Endothelial cell of umbilical vein (primary cell): ENCODE measurements at regions not wholly inside any gene's neighbourhood (a gene's known extent, or its start where the extent isn't known, plus 50 kb on each side); places are given as distances from the start of the nearest gene placed in this dataset.

Experiments used
- BruUV-seq: library from RNA; stranded (reverse); fragments of 400-500 nt; replicated peaks from 2 replicates; lab custom pipeline; 2021; lab: Mats Ljungman, UMichigan
- CTCF ChIA-PET: fragments of 300-600, 350-600 bp; sonication (Branson Sonifier 250); formaldehyde crosslinking; loops from one replicate; lab custom pipeline; 2021; ENCODE audit warnings: antibody characterized with exemption, inconsistent platforms; lab: Charles Lee
- POLR2A ChIA-PET: fragments of 300-600, 350-600 bp; sonication (Branson Sonifier 250); formaldehyde crosslinking; loops from one replicate; lab custom pipeline; 2021; ENCODE audit warnings: antibody characterized with exemption, inconsistent platforms; lab: Charles Lee
- DNase-seq: peaks from one replicate; pipeline ENCODE4 v3.0.0-alpha.2; 2011; ENCODE audit warnings: low read depth, low spot score
- FAIRE-seq: peaks from 2 replicates; lab custom pipeline; 2011; peaks lifted over from hg19 to GRCh38; lab: Jason Lieb, UNC
- H2AFZ ChIP-seq: 2 replicates; pipeline ENCODE4 v1.6.0; 2012; ENCODE audit warnings: low read depth, low read length, control low read depth, inconsistent platforms
- H3K27ac ChIP-seq: 2 replicates; pipeline ENCODE4 v1.5.1; 2011; ENCODE audit warnings: low read depth, mild to moderate bottlenecking, control low read depth, low read length, moderate library complexity; ENCODE audit not compliant: insufficient read depth
- H3K27me3 ChIP-seq, 2 experiments: 2 replicates each; pipeline versions ENCODE4 v1.6.0 to v1.6.1; 2011; ENCODE audit warnings: low read length in 2 of 2, mixed read lengths in 1 of 2; ENCODE audit not compliant: control insufficient read depth in 2 of 2, insufficient read depth in 2 of 2
- H3K36me3 ChIP-seq, 2 experiments: 2 replicates in 1 of 2; 3 replicates in 1 of 2; pipeline ENCODE4 v1.5.1; 2011; ENCODE audit warnings: low read length in 2 of 2, mild to moderate bottlenecking in 1 of 2, moderate library complexity in 1 of 2; ENCODE audit not compliant: control insufficient read depth in 2 of 2, insufficient read depth in 2 of 2; ENCODE audit errors: extremely low read depth in 1 of 2
- H3K4me1 ChIP-seq: 3 replicates; pipeline ENCODE4 v1.5.1; 2011; ENCODE audit warnings: mild to moderate bottlenecking, low read length; ENCODE audit not compliant: control insufficient read depth, insufficient read depth; ENCODE audit errors: extremely low read depth
- H3K4me2 ChIP-seq: 2 replicates; pipeline ENCODE4 v1.6.1; 2011; ENCODE audit warnings: low read length, control low read depth, mixed read lengths; ENCODE audit not compliant: insufficient read depth
- H3K4me3 ChIP-seq, 3 experiments: fragments of 200-600 bp in 1 of 3; sonication (generic), shearing (Covaris generic) in 1 of 3; replicated peaks in 1 of 3; 2 replicates each; pipeline ENCODE4 v1.5.1; 2011 to 2016; ENCODE audit warnings: control low read depth in 3 of 3, low read length in 3 of 3, mild to moderate bottlenecking in 2 of 3, inconsistent platforms in 1 of 3, low read depth in 1 of 3, moderate library complexity in 1 of 3; ENCODE audit not compliant: insufficient read depth in 1 of 3
- H3K79me2 ChIP-seq: 2 replicates; pipeline ENCODE4 v1.6.0; 2012; ENCODE audit warnings: low read length, inconsistent platforms; ENCODE audit not compliant: control insufficient read depth, insufficient read depth
- H3K9ac ChIP-seq: replicated peaks from 2 replicates; pipeline ENCODE3; 2011; ENCODE audit warnings: low read length, control low read depth; ENCODE audit not compliant: insufficient read depth; ENCODE audit errors: extremely low read depth
- H3K9me1 ChIP-seq: replicated peaks from 3 replicates; pipeline ENCODE4 v1.6.0; 2011; ENCODE audit warnings: mild to moderate bottlenecking, low read length; ENCODE audit not compliant: control insufficient read depth, insufficient read depth; ENCODE audit errors: extremely low read depth
- H3K9me3 ChIP-seq: replicated peaks from 2 replicates; pipeline ENCODE4 v1.5.1; 2012; ENCODE audit warnings: low read length, inconsistent platforms; ENCODE audit not compliant: control insufficient read depth, insufficient read depth
- H4K20me1 ChIP-seq: replicated peaks from 2 replicates; pipeline ENCODE3; 2011; ENCODE audit warnings: mild to moderate bottlenecking, low read length; ENCODE audit not compliant: control insufficient read depth, insufficient read depth; ENCODE audit errors: extremely low read depth
- GATA2 ChIP-seq: IDR thresholded peaks from 2 replicates; pipeline ENCODE4 v1.7.0; 2011; ENCODE audit warnings: low read depth, mild to moderate bottlenecking, moderate library complexity, mixed read lengths, low read length; ENCODE audit not compliant: insufficient read length, insufficient read depth
- JUN ChIP-seq: IDR thresholded peaks from 2 replicates; pipeline ENCODE4 v1.6.1; 2011; ENCODE audit warnings: borderline replicate concordance, low read depth; ENCODE audit not compliant: insufficient read length, insufficient read depth
- dilution Hi-C: fragments of 300-500 bp; cut with MboI; formaldehyde crosslinking; loops from one replicate; pipeline ENCODE4 v1.15.0; 2019; ENCODE audit warnings: low sequenced_read_pairs; ENCODE audit not compliant: extremely low pct_ligation_motif_present
- intact Hi-C: fragments of 100-400 bp; cut with micrococcal nuclease; formaldehyde crosslinking; loops from one replicate; pipeline ENCODE4 v1.10.0; 2022
- TF ChIP-seq, protein P1 (sequence below), 2 donors: IDR thresholded peaks; 1 replicate in 1 of 2; 2 replicates in 1 of 2; pipeline ENCODE4 v1.5.1; 2011; ENCODE audit warnings: low read length in 2 of 2, mild to moderate bottlenecking in 2 of 2, moderate library complexity in 2 of 2, control low read depth in 1 of 2, inconsistent platforms in 1 of 2, low read depth in 1 of 2; ENCODE audit not compliant: insufficient read depth in 1 of 2; ENCODE audit errors: extremely low read depth in 1 of 2
- TF ChIP-seq, protein P2 (sequence below): IDR thresholded peaks from 2 replicates; pipeline ENCODE4 v1.6.1; 2011; ENCODE audit not compliant: insufficient read depth, insufficient read length

DNA sequence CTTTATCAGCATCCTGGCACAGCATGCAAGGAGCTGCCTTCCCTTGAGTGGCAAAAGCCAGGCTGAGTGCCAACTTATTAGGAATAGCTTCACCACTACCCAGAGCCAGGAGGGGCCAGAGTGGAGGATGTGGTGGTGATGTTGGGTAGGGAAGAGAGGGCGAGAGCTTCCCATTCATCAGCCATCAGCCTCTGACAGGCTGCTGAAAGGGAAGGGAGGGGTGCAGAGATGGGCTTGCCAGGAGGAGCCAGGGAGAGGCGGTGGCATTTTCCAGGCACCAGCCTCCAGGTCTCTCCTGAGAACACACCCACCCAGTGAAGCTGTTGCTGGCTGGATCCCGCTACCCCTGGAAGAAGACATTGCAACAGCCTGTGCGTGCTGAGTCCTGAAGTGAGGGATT, 168.5 kb downstream of the ACTL8 start:
- Histone ChIP-seq H2AFZ (no peak overlapping the region), H3K9me3 (no peaks in the 10 kb centered on the region), H3K79me2 (no peaks in the 10 kb centered on the region), H3K4me1 (no peaks in the 10 kb centered on the region), H3K9ac (no peak overlapping the region), H3K27ac (no peak overlapping the region), H3K4me3 (no peak overlapping the region), H3K4me2 (no peak overlapping the region), H3K36me3 (no peaks in the 10 kb centered on the region), H4K20me1 (no peaks in the 10 kb centered on the region), H3K9me1 (no peaks in the 10 kb centered on the region), H3K27me3 (no peaks in the 10 kb centered on the region)
- ChIA-PET POLR2A (no interaction called here), CTCF (no interaction called here)
- TF ChIP-seq, protein P1, sequence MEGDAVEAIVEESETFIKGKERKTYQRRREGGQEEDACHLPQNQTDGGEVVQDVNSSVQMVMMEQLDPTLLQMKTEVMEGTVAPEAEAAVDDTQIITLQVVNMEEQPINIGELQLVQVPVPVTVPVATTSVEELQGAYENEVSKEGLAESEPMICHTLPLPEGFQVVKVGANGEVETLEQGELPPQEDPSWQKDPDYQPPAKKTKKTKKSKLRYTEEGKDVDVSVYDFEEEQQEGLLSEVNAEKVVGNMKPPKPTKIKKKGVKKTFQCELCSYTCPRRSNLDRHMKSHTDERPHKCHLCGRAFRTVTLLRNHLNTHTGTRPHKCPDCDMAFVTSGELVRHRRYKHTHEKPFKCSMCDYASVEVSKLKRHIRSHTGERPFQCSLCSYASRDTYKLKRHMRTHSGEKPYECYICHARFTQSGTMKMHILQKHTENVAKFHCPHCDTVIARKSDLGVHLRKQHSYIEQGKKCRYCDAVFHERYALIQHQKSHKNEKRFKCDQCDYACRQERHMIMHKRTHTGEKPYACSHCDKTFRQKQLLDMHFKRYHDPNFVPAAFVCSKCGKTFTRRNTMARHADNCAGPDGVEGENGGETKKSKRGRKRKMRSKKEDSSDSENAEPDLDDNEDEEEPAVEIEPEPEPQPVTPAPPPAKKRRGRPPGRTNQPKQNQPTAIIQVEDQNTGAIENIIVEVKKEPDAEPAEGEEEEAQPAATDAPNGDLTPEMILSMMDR (IDR thresholded peaks at IDR 0.05; ENCODE audit: extremely low read depth in 1 of 2, insufficient read depth in 1 of 2, low read depth in 1 of 2, low read length in 2 of 2) = no peak
- TF ChIP-seq, protein P2, sequence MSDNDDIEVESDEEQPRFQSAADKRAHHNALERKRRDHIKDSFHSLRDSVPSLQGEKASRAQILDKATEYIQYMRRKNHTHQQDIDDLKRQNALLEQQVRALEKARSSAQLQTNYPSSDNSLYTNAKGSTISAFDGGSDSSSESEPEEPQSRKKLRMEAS = no peak
- BruUV-seq = no TSS peak
- dilution Hi-C loops (no loop called here), intact Hi-C loops (no loop called here)
- DNase-seq (no peak), FAIRE-seq (no peak)

DNA sequence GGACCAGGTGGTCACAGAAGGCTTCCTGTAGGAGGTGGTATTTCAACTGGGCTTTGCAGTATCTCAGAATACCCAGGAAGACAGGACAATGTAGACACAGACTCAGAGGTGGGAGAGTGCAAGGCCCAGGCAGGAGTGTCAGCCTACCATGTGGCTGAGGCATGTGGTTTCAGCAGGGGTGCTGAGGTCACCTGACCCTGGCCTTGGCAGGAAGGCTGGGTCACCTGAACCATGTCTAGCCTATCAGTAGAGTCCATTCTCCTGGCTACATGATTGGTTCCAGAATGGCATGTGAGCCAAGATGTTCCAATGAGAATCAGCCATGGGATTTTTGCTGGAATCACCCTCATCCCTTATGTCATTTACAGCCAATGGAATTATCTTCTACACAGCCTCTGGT, 169.4 kb downstream of the ACTL8 start:
- intact Hi-C loops = no loop called here
- Histone ChIP-seq H3K79me2 (no peaks in the 10 kb centered on the region), H3K9me3 (no peaks in the 10 kb centered on the region), H3K9me1 (no peaks in the 10 kb centered on the region), H4K20me1 (no peaks in the 10 kb centered on the region), H3K36me3 (no peaks in the 10 kb centered on the region), H3K4me3 (no peak overlapping the region), H3K4me2 (no peak overlapping the region), H2AFZ (no peak overlapping the region), H3K4me1 (no peaks in the 10 kb centered on the region), H3K9ac (no peak overlapping the region), H3K27ac (no peak overlapping the region), H3K27me3 (no peaks in the 10 kb centered on the region)
- BruUV-seq = no TSS peak
- DNase-seq (no peak), FAIRE-seq (no peak)
- dilution Hi-C loops = no loop called here
- no peak for TF ChIP-seq JUN
- no peak for TF ChIP-seq GATA2
- POLR2A ChIA-PET = no interaction called here
- CTCF ChIA-PET = no interaction called here
